ENCODE measurements at regions not wholly inside any gene's neighbourhood (a gene's known extent, or its start where the extent isn't known, plus 50 kb on each side); places are given as distances from the start of the nearest gene placed in this dataset.

DNA sequence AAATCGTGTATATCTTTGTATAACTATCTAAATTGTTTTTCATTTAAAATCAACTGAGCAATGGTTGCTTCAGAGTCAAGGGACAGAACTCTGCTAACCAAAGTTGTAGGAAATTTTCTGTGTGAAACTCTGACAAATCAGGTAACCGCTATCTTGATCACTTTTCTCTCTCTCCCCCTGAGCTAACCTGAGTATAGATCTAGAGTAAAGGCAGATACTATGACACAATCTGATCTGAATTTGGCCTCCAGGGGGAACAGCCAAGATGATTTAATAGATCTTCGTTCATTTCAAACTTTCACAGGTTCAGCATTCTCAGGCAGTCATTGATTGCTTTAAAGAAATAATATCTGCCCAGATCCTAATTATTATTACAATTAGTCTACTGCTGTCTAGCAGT is 472.8 kb downstream of the NUF2 start:
- DNase-seq (ENCODE audit: insufficient read length), result no peak
- TF ChIP-seq TAF1 (IDR thresholded peaks at IDR 0.05; ENCODE audit: borderline replicate concordance, low read depth, low read length) (no peak), POLR2AphosphoS5 (IDR thresholded peaks at IDR 0.05; ENCODE audit: low read depth, low read length) (no peak), POLR2A (IDR thresholded peaks at IDR 0.05; ENCODE audit: low read depth, low read length) (no peak)

DNA sequence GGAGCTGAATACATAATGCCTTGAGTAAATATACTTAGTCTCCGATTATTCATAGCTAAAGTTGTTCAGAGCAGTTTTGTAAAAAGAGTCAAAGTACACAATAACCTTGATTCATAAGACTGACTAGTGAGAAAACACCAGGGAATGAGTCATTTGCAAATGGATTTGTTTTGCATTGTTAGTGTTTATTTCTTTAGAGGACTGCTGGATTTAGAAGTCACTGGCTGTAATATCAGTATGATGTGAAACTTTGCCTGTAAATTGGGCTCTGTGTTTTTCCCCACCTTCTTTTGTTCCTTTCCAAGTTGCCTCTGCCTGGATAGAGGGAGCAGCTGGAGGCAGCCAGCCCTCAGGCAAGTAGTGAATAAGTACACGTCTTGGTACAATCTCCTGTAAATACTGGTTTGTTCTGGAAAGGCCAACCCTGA is 474.7 kb downstream of the NUF2 start:
- no peak for DNase-seq (ENCODE audit: insufficient read length)
- TF ChIP-seq POLR2AphosphoS5 (IDR thresholded peaks at IDR 0.05; ENCODE audit: low read depth, low read length) (no peak), POLR2A (IDR thresholded peaks at IDR 0.05; ENCODE audit: low read depth, low read length) (no peak), TAF1 (IDR thresholded peaks at IDR 0.05; ENCODE audit: borderline replicate concordance, low read depth, low read length) (no peak)
- FAIRE-seq, result no peak

More for the DNA sequence above, 472.8 kb downstream of the NUF2 start:
- no peak for FAIRE-seq

DNA sequence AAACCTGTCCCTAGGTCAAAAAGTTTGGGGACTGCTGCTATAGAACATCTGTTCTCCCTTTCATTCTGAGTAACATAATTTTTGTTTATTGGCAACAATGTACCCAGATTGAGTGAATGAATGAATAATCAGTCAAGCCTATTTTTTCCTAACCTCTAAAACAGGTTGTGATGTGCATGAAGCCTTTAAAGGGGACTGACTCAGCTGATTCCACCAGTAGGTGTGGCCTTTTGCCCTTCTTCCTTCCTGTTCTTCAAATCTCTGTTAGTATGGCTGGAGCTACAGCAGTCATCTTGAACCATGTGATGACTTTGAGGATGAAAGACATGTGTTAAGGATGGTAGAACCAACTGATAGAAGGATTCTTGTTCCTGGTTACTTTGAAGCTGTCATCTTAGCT is 476.1 kb downstream of the NUF2 start:
- DNase-seq (ENCODE audit: insufficient read length) (no peak), FAIRE-seq (no peak)
- TF ChIP-seq TAF1 (IDR thresholded peaks at IDR 0.05; ENCODE audit: borderline replicate concordance, low read depth, low read length), result no peak
- no peak for TF ChIP-seq POLR2A (IDR thresholded peaks at IDR 0.05; ENCODE audit: low read depth, low read length)
- no peak for TF ChIP-seq POLR2AphosphoS5 (IDR thresholded peaks at IDR 0.05; ENCODE audit: low read depth, low read length)

GRCh38 chr1:163799190-163799805 is 477.5 kb downstream of the NUF2 start:
- no peak for FAIRE-seq
- no peak for TF ChIP-seq POLR2AphosphoS5 (IDR thresholded peaks at IDR 0.05; ENCODE audit: low read depth, low read length)
- no peak for TF ChIP-seq POLR2A (IDR thresholded peaks at IDR 0.05; ENCODE audit: low read depth, low read length)
- TF ChIP-seq TAF1 (IDR thresholded peaks at IDR 0.05; ENCODE audit: borderline replicate concordance, low read depth, low read length), result no peak
- no peak for DNase-seq (ENCODE audit: insufficient read length)

DNA sequence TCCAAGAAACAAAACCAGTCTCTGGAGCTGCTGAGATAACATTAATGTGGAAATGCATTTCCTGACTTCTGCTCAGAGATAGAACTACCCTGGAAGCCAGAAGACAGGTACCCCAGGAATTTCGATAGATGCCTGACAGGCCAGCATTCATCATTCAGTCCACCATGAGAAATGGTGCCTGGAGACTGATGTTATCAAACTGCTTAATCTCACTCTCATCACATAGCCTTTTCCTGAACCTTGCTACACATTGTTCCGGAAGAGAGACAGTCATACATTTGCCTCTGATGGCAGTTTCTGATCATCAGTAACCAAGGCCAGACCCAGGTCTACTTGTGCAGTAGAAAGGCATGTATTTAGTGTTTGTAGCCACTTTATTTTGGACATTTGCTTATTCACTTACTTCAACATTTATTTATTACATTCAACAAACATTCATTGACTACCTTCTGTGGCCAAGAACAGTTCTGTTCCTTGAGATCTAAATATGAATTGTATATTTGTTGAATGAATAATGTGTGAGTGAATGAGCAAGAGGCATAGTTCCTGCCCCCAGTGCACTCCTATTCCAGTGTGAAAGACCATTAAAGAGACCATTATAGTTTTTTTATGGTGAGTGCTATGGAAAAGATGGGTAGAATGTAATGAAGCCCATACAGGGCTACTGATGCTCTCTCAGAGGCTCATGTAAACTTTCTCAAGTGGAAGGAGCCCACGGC is 485.7 kb downstream of the NUF2 start:
- DNase-seq (ENCODE audit: insufficient read length) (no peak), FAIRE-seq (no peak)
- TF ChIP-seq TAF1 (IDR thresholded peaks at IDR 0.05; ENCODE audit: borderline replicate concordance, low read depth, low read length), result no peak
- no peak for TF ChIP-seq POLR2AphosphoS5 (IDR thresholded peaks at IDR 0.05; ENCODE audit: low read depth, low read length)
- TF ChIP-seq POLR2A (IDR thresholded peaks at IDR 0.05; ENCODE audit: low read depth, low read length), result no peak

- no peak for FAIRE-seq
- no peak for DNase-seq (ENCODE audit: insufficient read length)
- TF ChIP-seq TAF1 (IDR thresholded peaks at IDR 0.05; ENCODE audit: borderline replicate concordance, low read depth, low read length) (no peak), POLR2A (IDR thresholded peaks at IDR 0.05; ENCODE audit: low read depth, low read length) (no peak), POLR2AphosphoS5 (IDR thresholded peaks at IDR 0.05; ENCODE audit: low read depth, low read length) (no peak)
These were observed 491.5 kb downstream of the NUF2 start for GRCh38 chr1:163813251-163813650.

- TF ChIP-seq POLR2AphosphoS5 (IDR thresholded peaks at IDR 0.05; ENCODE audit: low read depth, low read length), result no peak
- TF ChIP-seq POLR2A (IDR thresholded peaks at IDR 0.05; ENCODE audit: low read depth, low read length), result no peak
- no peak for TF ChIP-seq TAF1 (IDR thresholded peaks at IDR 0.05; ENCODE audit: borderline replicate concordance, low read depth, low read length)
- FAIRE-seq (no peak), DNase-seq (ENCODE audit: insufficient read length) (no peak)
These were observed 498.5 kb downstream of the NUF2 start for GRCh38 chr1:163820226-163820625.

- no peak for FAIRE-seq
- no peak for DNase-seq (ENCODE audit: insufficient read length)
- TF ChIP-seq POLR2A (IDR thresholded peaks at IDR 0.05; ENCODE audit: low read depth, low read length), result no peak
- no peak for TF ChIP-seq POLR2AphosphoS5 (IDR thresholded peaks at IDR 0.05; ENCODE audit: low read depth, low read length)
- no peak for TF ChIP-seq TAF1 (IDR thresholded peaks at IDR 0.05; ENCODE audit: borderline replicate concordance, low read depth, low read length)
These were observed 499.0 kb downstream of the NUF2 start for GRCh38 chr1:163820766-163821165.

DNA sequence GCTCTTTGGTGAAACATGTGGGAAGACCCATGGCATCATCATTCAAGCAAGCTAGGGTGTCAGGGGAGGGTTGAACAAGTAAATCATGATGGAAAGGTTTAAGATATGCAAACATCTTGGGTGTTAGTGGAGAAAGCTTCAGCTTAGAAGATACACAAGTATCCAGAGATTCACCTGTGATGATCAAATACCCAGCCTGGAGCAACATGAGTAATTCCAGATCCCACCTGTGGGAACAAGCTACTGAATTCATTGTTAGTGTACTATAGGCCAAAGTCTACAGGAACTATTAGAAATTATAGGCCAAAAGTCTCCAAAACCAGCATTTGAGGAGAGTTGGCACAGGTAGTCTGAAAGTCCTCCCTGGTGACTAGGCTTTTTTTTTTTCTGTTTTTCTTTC is 499.9 kb downstream of the NUF2 start:
- FAIRE-seq, result no peak
- no peak for TF ChIP-seq TAF1 (IDR thresholded peaks at IDR 0.05; ENCODE audit: borderline replicate concordance, low read depth, low read length)
- TF ChIP-seq POLR2AphosphoS5 (IDR thresholded peaks at IDR 0.05; ENCODE audit: low read depth, low read length), result no peak
- TF ChIP-seq POLR2A (IDR thresholded peaks at IDR 0.05; ENCODE audit: low read depth, low read length), result no peak
- DNase-seq (ENCODE audit: insufficient read length), result no peak

- FAIRE-seq (no peak), DNase-seq (ENCODE audit: insufficient read length) (no peak)
- no peak for TF ChIP-seq POLR2AphosphoS5 (IDR thresholded peaks at IDR 0.05; ENCODE audit: low read depth, low read length)
- TF ChIP-seq TAF1 (IDR thresholded peaks at IDR 0.05; ENCODE audit: borderline replicate concordance, low read depth, low read length), result no peak
- TF ChIP-seq POLR2A (IDR thresholded peaks at IDR 0.05; ENCODE audit: low read depth, low read length), result no peak
These were observed 501.3 kb downstream of the NUF2 start for GRCh38 chr1:163823017-163823416.

DNA sequence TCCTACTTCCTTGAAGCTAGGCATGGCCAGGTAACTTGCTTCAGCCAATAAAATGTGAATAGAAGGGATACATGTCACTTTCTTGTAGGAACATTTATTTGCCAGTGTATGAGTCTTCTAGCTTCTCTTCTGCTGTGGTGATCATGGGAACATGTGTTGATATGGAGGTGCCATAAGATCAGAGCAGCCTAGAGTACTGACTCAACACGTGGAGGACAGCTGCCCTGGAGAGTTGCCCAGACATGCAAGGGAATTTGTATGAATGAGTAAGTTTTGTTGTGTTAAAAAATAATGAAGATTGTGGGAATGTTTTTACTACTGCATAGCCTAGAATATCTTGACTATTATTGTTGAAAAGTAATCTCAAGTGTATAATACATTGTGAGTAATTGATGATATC is 502.3 kb downstream of the NUF2 start:
- FAIRE-seq (no peak), DNase-seq (ENCODE audit: insufficient read length) (no peak)
- TF ChIP-seq TAF1 (IDR thresholded peaks at IDR 0.05; ENCODE audit: borderline replicate concordance, low read depth, low read length) (no peak), POLR2AphosphoS5 (IDR thresholded peaks at IDR 0.05; ENCODE audit: low read depth, low read length) (no peak), POLR2A (IDR thresholded peaks at IDR 0.05; ENCODE audit: low read depth, low read length) (no peak)

DNA sequence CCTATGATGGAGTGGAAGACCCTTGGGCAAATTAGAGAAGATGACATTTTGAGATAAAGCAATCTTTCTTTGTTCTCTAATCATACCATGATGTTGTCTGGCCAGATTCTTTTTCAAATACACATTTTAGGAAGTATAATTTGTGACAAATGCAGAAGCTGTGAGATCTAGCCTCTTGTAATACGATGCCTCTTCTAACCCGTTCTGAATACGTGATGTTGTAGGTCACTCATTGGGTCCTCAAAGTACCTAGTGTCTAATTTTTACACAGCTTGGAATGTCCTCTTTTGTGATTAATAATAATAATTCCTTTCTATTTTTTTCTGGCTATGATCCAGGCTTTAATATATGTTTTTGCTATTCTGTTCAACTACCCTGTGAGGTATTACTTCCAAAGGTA is 502.7 kb downstream of the NUF2 start:
- no peak for TF ChIP-seq TAF1 (IDR thresholded peaks at IDR 0.05; ENCODE audit: borderline replicate concordance, low read depth, low read length)
- no peak for TF ChIP-seq POLR2A (IDR thresholded peaks at IDR 0.05; ENCODE audit: low read depth, low read length)
- no peak for FAIRE-seq
- no peak for DNase-seq (ENCODE audit: insufficient read length)

Data from GM12892 (cell line).